Panc1 (cell line): ENCODE measurements at regions not wholly inside any gene's neighbourhood (a gene's known extent, or its start where the extent isn't known, plus 50 kb on each side); places are given as distances from the start of the nearest gene placed in this dataset.

Experiments
- ATAC-seq: fragments of 200-7000 bp; cut with Tn5 transposase; 2 replicates; pipeline ENCODE4 v1.9.1; 2020; ENCODE audit warnings: mild to moderate bottlenecking, moderate library complexity
- BruUV-seq: library from RNA; stranded (reverse); fragments of 400-500 nt; replicated peaks from 2 replicates; lab custom pipeline; 2021; lab: Mats Ljungman, UMichigan
- CTCF ChIA-PET: fragments of 300-600 bp; sonication (Branson Sonifier 250); formaldehyde crosslinking; loops from one replicate; lab custom pipeline; 2022; ENCODE audit warnings: antibody characterized with exemption; lab: Charles Lee
- POLR2A ChIA-PET: fragments of 300-600 bp; sonication (Branson Sonifier 250); formaldehyde crosslinking; loops from one replicate; lab custom pipeline; 2022; ENCODE audit warnings: antibody characterized with exemption; lab: Charles Lee
- DNase-seq: peaks from one replicate; pipeline ENCODE4 v3.0.0-alpha.2; 2010; ENCODE audit warnings: low read depth, low spot score
- H3K27ac ChIP-seq: 2 replicates; pipeline ENCODE4 v1.5.1; 2011; ENCODE audit warnings: mild to moderate bottlenecking, low read length, inconsistent platforms
- H3K27me3 ChIP-seq: fragments of 200-500 bp; sonication (Bioruptor generic); 2 replicates; pipeline ENCODE4 v1.6.0; 2014; ENCODE audit warnings: low read length, inconsistent platforms; ENCODE audit not compliant: control insufficient read depth, insufficient read depth
- H3K36me3 ChIP-seq: fragments of 200-500 bp; sonication (Bioruptor generic); 2 replicates; pipeline ENCODE4 v1.5.1; 2014; ENCODE audit warnings: inconsistent platforms, mild to moderate bottlenecking, low read length, moderate library complexity; ENCODE audit not compliant: control insufficient read depth, insufficient read depth
- H3K4me1 ChIP-seq: 2 replicates; pipeline ENCODE4 v1.5.1; 2011; ENCODE audit warnings: inconsistent platforms, mild to moderate bottlenecking, low read length, moderate library complexity; ENCODE audit not compliant: control insufficient read depth, insufficient read depth
- H3K4me3 ChIP-seq, 2 experiments: 2 replicates each; pipeline ENCODE4 v1.5.1; 2011 to 2012; ENCODE audit warnings: low read depth in 2 of 2, low read length in 2 of 2, mild to moderate bottlenecking in 2 of 2, inconsistent platforms in 1 of 2, moderate library complexity in 1 of 2
- H3K9me3 ChIP-seq: fragments of 200-500 bp; sonication (Bioruptor generic); 2 replicates; pipeline ENCODE4 v1.5.1; 2014; ENCODE audit warnings: low read depth, mild to moderate bottlenecking, inconsistent platforms, low read length, moderate library complexity; ENCODE audit not compliant: control insufficient read depth, insufficient read depth
- POLR2AphosphoS5 ChIP-seq: IDR thresholded peaks from 2 replicates; pipeline ENCODE4 v1.6.1; 2012; ENCODE audit warnings: mild to moderate bottlenecking, low read depth, low read length, moderate library complexity
- SIN3A ChIP-seq: IDR thresholded peaks from 2 replicates; pipeline ENCODE4 v1.6.1; 2012; ENCODE audit warnings: low read depth, mild to moderate bottlenecking, low read length, moderate library complexity, borderline replicate concordance; ENCODE audit not compliant: insufficient read depth
- TCF7L2 ChIP-seq: IDR thresholded peaks from 2 replicates; pipeline ENCODE4 v1.6.1; 2011; ENCODE audit warnings: mild to moderate bottlenecking, low read depth, low read length, inconsistent platforms
- in situ Hi-C: cut with HindIII; loops from 2 replicates; pipeline ENCODE4 v1.10.0; 2016; ENCODE audit warnings: low sequenced_read_pairs, low pct_unique_long_range_greater_than_20kb
- intact Hi-C: fragments of 100-400 bp; cut with micrococcal nuclease; formaldehyde crosslinking; loops from one replicate; pipeline ENCODE4 v1.10.0; 2022; ENCODE audit not compliant: unreplicated experiment
- TF ChIP-seq, protein P1 (sequence below): fragments of 450-650 bp; IDR thresholded peaks from 2 replicates; pipeline ENCODE4 v1.5.1; 2017; ENCODE audit warnings: mild to moderate bottlenecking
- TF ChIP-seq, protein P2 (sequence below), 2 experiments: IDR thresholded peaks; 2 replicates each; pipeline ENCODE4 v1.6.1; 2011 to 2012; ENCODE audit warnings: low read depth in 2 of 2, control low read depth in 1 of 2, low read length in 1 of 2, mild to moderate bottlenecking in 1 of 2, moderate library complexity in 1 of 2; ENCODE audit not compliant: insufficient read depth in 1 of 2

DNA sequence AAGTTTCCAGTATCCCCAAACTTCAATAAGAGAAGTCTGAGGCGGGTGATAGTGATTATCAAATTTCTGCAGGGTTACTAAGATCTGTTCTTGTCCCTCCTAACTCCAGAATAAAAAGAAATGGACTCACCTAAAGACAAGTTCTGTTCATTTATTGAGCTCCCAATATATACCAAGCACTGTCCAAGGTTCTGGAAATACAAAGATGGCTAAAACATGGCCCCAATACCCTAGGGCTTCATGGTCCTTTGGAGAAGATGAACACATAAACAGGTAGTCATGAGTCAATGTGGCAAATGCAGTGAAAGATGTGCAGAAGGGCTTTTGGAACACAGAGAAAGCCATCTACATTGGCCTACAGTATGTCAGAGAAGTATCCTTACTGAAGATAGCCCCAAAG is 231.2 kb downstream of the PPP1R2C start:
- H3K27me3 ChIP-seq: no peaks in the 10 kb centered on the region
- H3K4me3 ChIP-seq: no peak overlapping the region
- intact Hi-C loops: no loop called here
- no peaks in the 10 kb centered on the region for H3K4me1 ChIP-seq
- no peaks in the 10 kb centered on the region for H3K9me3 ChIP-seq
- BruUV-seq: no TSS peak
- DNase-seq (no peak), ATAC-seq (no peak)
- no peaks in the 10 kb centered on the region for H3K36me3 ChIP-seq
- H3K27ac ChIP-seq: no peak overlapping the region
- POLR2A ChIA-PET: no interaction called here
- CTCF ChIA-PET: no interaction called here
- TF ChIP-seq, protein P1, sequence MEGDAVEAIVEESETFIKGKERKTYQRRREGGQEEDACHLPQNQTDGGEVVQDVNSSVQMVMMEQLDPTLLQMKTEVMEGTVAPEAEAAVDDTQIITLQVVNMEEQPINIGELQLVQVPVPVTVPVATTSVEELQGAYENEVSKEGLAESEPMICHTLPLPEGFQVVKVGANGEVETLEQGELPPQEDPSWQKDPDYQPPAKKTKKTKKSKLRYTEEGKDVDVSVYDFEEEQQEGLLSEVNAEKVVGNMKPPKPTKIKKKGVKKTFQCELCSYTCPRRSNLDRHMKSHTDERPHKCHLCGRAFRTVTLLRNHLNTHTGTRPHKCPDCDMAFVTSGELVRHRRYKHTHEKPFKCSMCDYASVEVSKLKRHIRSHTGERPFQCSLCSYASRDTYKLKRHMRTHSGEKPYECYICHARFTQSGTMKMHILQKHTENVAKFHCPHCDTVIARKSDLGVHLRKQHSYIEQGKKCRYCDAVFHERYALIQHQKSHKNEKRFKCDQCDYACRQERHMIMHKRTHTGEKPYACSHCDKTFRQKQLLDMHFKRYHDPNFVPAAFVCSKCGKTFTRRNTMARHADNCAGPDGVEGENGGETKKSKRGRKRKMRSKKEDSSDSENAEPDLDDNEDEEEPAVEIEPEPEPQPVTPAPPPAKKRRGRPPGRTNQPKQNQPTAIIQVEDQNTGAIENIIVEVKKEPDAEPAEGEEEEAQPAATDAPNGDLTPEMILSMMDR: no peak
- TF ChIP-seq SIN3A (no peak), POLR2AphosphoS5 (no peak), TCF7L2 (no peak)
- TF ChIP-seq, protein P2, sequence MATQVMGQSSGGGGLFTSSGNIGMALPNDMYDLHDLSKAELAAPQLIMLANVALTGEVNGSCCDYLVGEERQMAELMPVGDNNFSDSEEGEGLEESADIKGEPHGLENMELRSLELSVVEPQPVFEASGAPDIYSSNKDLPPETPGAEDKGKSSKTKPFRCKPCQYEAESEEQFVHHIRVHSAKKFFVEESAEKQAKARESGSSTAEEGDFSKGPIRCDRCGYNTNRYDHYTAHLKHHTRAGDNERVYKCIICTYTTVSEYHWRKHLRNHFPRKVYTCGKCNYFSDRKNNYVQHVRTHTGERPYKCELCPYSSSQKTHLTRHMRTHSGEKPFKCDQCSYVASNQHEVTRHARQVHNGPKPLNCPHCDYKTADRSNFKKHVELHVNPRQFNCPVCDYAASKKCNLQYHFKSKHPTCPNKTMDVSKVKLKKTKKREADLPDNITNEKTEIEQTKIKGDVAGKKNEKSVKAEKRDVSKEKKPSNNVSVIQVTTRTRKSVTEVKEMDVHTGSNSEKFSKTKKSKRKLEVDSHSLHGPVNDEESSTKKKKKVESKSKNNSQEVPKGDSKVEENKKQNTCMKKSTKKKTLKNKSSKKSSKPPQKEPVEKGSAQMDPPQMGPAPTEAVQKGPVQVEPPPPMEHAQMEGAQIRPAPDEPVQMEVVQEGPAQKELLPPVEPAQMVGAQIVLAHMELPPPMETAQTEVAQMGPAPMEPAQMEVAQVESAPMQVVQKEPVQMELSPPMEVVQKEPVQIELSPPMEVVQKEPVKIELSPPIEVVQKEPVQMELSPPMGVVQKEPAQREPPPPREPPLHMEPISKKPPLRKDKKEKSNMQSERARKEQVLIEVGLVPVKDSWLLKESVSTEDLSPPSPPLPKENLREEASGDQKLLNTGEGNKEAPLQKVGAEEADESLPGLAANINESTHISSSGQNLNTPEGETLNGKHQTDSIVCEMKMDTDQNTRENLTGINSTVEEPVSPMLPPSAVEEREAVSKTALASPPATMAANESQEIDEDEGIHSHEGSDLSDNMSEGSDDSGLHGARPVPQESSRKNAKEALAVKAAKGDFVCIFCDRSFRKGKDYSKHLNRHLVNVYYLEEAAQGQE (IDR thresholded peaks at IDR 0.05; ENCODE audit: insufficient read depth in 1 of 2, low read depth in 2 of 2, low read length in 1 of 2): no peak
- in situ Hi-C loops: no loop called here

DNA sequence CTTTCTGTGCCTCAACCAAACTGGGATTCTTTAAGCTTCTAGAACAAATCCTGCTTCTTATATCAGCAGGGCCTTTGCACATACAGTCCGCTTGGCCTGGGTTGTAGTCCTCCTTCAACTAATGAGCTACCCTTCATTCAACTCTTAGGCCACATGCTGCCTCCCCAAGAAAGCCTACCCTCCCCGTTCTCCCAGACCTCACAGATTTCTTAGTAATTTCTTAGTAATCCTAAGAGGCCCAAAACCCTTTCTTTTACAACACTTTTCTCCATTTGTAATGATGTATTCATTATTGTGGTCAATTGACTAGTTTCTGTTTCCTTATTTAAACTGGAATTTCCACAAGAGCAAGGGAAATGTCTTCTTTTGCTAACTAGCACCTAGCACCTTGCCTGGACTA is 233.1 kb downstream of the PPP1R2C start:
- Histone ChIP-seq H3K27ac (no peak overlapping the region), H3K9me3 (no peaks in the 10 kb centered on the region), H3K4me3 (no peak overlapping the region), H3K27me3 (no peaks in the 10 kb centered on the region), H3K4me1 (no peaks in the 10 kb centered on the region), H3K36me3 (no peaks in the 10 kb centered on the region)
- in situ Hi-C loops: no loop called here
- BruUV-seq: no TSS peak
- intact Hi-C loops: no loop called here
- CTCF ChIA-PET: no interaction called here
- TF ChIP-seq POLR2AphosphoS5 (no peak), TCF7L2 (no peak), SIN3A (no peak)
- TF ChIP-seq, protein P2 (IDR thresholded peaks at IDR 0.05; ENCODE audit: insufficient read depth in 1 of 2, low read depth in 2 of 2, low read length in 1 of 2): no peak
- TF ChIP-seq, protein P1: no peak
- DNase-seq: no peak
- POLR2A ChIA-PET: no interaction called here
- no peak for ATAC-seq
